SU-DHL-6 (cell line): ENCODE measurements at regions not wholly inside any gene's neighbourhood (a gene's known extent, or its start where the extent isn't known, plus 50 kb on each side); places are given as distances from the start of the nearest gene placed in this dataset.

ENCODE experiments used
- H2AFZ ChIP-seq: fragments of 200-600 bp; sonication (generic); 2 replicates; pipeline ENCODE4 v1.6.1; 2014; ENCODE audit warnings: low read depth, mild to moderate bottlenecking, moderate library complexity, mixed read lengths, antibody characterized with exemption, low read length; ENCODE audit not compliant: severe bottlenecking
- H3F3A ChIP-seq: fragments of 200-600 bp; shearing (Covaris generic); 2 replicates; pipeline ENCODE4 v1.6.0; 2016; ENCODE audit warnings: antibody characterized with exemption, mild to moderate bottlenecking; ENCODE audit not compliant: insufficient read depth
- H3K27ac ChIP-seq: fragments of 200-600 bp; sonication (generic); 2 replicates; pipeline ENCODE4 v1.5.1; 2016; ENCODE audit warnings: low read depth, mild to moderate bottlenecking, low read length, moderate library complexity, mixed read lengths
- H3K27me3 ChIP-seq: fragments of 200-600 bp; sonication (generic), shearing (Covaris generic); 2 replicates; pipeline ENCODE4 v1.6.0; 2014; ENCODE audit warnings: mild to moderate bottlenecking, low read length
- H3K36me3 ChIP-seq: fragments of 200-600 bp; sonication (generic); 2 replicates; pipeline ENCODE4 v1.6.1; 2014; ENCODE audit warnings: mild to moderate bottlenecking, low read length, mixed read lengths
- H3K4me2 ChIP-seq: fragments of 300-600, 200-600 bp; shearing (Covaris generic), sonication (generic); 2 replicates; pipeline ENCODE4 v1.6.0; 2014; ENCODE audit warnings: low read length, low read depth, mild to moderate bottlenecking; ENCODE audit not compliant: poor library complexity, severe bottlenecking
- H3K4me3 ChIP-seq: fragments of 200-600 bp; sonication (generic); 2 replicates; pipeline ENCODE4 v1.5.1; 2014; ENCODE audit warnings: antibody characterized with exemption, low read length, mild to moderate bottlenecking, mixed read lengths; ENCODE audit not compliant: insufficient read depth, poor library complexity, severe bottlenecking
- H3K79me2 ChIP-seq: fragments of 200-600 bp; sonication (generic); 2 replicates; pipeline ENCODE4 v1.6.1; 2014; ENCODE audit warnings: mild to moderate bottlenecking, low read length, moderate library complexity; ENCODE audit not compliant: insufficient read depth
- H3K9ac ChIP-seq: fragments of 200-600 bp; sonication (generic); 2 replicates; pipeline ENCODE4 v1.7.0; 2014; ENCODE audit warnings: mild to moderate bottlenecking, low read length
- H3K9me2 ChIP-seq: fragments of 200-600 bp; sonication (generic); replicated peaks from 2 replicates; pipeline ENCODE4 v1.6.1; 2014; ENCODE audit warnings: low read length; ENCODE audit not compliant: insufficient read depth
- H3K9me3 ChIP-seq: fragments of 200-600 bp; sonication (generic); 2 replicates; pipeline ENCODE4 v1.6.1; 2014; ENCODE audit warnings: low read length, mixed read lengths; ENCODE audit not compliant: insufficient read depth
- H4K20me1 ChIP-seq: fragments of 200-600 bp; sonication (generic); 2 replicates; pipeline ENCODE4 v1.6.1; 2014; ENCODE audit warnings: low read depth, mild to moderate bottlenecking, antibody characterized with exemption, low read length, moderate library complexity, mixed read lengths
- CTCF ChIP-seq: fragments of 200-600 bp; sonication (generic); IDR thresholded peaks from one replicate; pipeline ENCODE4 v1.5.1; 2017; ENCODE audit warnings: antibody characterized with exemption, mild to moderate bottlenecking, low read length, moderate library complexity; ENCODE audit not compliant: insufficient read depth, poor library complexity, severe bottlenecking
- EZH2phosphoT487 ChIP-seq: fragments of 200-600 bp; sonication (generic), shearing (Covaris generic); conservative IDR thresholded peaks from 2 replicates; pipeline ENCODE4 v1.6.1; 2018; ENCODE audit warnings: mild to moderate bottlenecking, antibody characterized with exemption, low read length, moderate library complexity, mixed read lengths

- Histone ChIP-seq H3K4me3 (no peak overlapping the region), H4K20me1 (no peaks in the 10 kb centered on the region), H3K79me2 (no peaks in the 10 kb centered on the region), H2AFZ (no peak overlapping the region), H3K36me3 (no peaks in the 10 kb centered on the region), H3K27ac (no peak overlapping the region), H3K4me2 (no peak overlapping the region), H3K9ac (no peak overlapping the region), H3K9me3 (no peaks in the 10 kb centered on the region), H3K9me2 (no peaks in the 10 kb centered on the region), H3K27me3 (no peaks in the 10 kb centered on the region), H3F3A (no peaks in the 10 kb centered on the region)
- no peak for TF ChIP-seq CTCF
- no peak for TF ChIP-seq EZH2phosphoT487
Observed at GRCh38 chr14:98953551-98954348, 318.2 kb downstream of the BCL11B start.

- no peaks in the 10 kb centered on the region for H3K36me3 ChIP-seq
- no peak overlapping the region for H3K27ac ChIP-seq
- no peak overlapping the region for H3K9ac ChIP-seq
- H3K4me3 ChIP-seq: no peak overlapping the region
- TF ChIP-seq EZH2phosphoT487 (no peak), CTCF (no peak)
- H3F3A ChIP-seq: no peaks in the 10 kb centered on the region
- no peak overlapping the region for H2AFZ ChIP-seq
- H4K20me1 ChIP-seq: no peaks in the 10 kb centered on the region
- H3K9me3 ChIP-seq: no peaks in the 10 kb centered on the region
- no peaks in the 10 kb centered on the region for H3K27me3 ChIP-seq
- no peak overlapping the region for H3K4me2 ChIP-seq
- no peaks in the 10 kb centered on the region for H3K9me2 ChIP-seq
- no peaks in the 10 kb centered on the region for H3K79me2 ChIP-seq
Observed at GRCh38 chr14:98954349-98955000, 317.5 kb downstream of the BCL11B start.

GRCh38 chr14:98955036-98955740, 316.8 kb downstream of the BCL11B start:
- no peaks in the 10 kb centered on the region for H3K9me2 ChIP-seq
- no peaks in the 10 kb centered on the region for H3K27me3 ChIP-seq
- H3K4me3 ChIP-seq: no peak overlapping the region
- no peak overlapping the region for H3K4me2 ChIP-seq
- no peaks in the 10 kb centered on the region for H4K20me1 ChIP-seq
- H3K36me3 ChIP-seq: no peaks in the 10 kb centered on the region
- H3K9me3 ChIP-seq: no peaks in the 10 kb centered on the region
- H3K9ac ChIP-seq: no peak overlapping the region
- no peak overlapping the region for H2AFZ ChIP-seq
- H3K79me2 ChIP-seq: no peaks in the 10 kb centered on the region
- H3K27ac ChIP-seq: no peak overlapping the region
- H3F3A ChIP-seq: no peaks in the 10 kb centered on the region
- TF ChIP-seq EZH2phosphoT487 (no peak), CTCF (no peak)
